OCI-LY7 (cell line): ENCODE measurements at regions not wholly inside any gene's neighbourhood (a gene's known extent, or its start where the extent isn't known, plus 50 kb on each side); places are given as distances from the start of the nearest gene placed in this dataset.
"Not testable (repeated sequence)": the region's sequence is repeated elsewhere in the genome, so short reads cannot be mapped to it uniquely, and the experiment has no call there.

Experiments used
- BruUV-seq: library from RNA; stranded (reverse); fragments of 400-500 nt; replicated peaks from 2 replicates; lab custom pipeline; 2021; lab: Mats Ljungman, UMichigan
- CTCF ChIA-PET: fragments of 300-600 bp; sonication (Branson Sonifier 250); formaldehyde crosslinking; loops from one replicate; lab custom pipeline; 2022; ENCODE audit warnings: antibody characterized with exemption; ENCODE audit not compliant: unreplicated experiment; lab: Charles Lee
- POLR2A ChIA-PET: fragments of 300-600 bp; sonication (Branson Sonifier 250); formaldehyde crosslinking; loops from one replicate; lab custom pipeline; 2022; ENCODE audit warnings: antibody characterized with exemption; lab: Charles Lee
- DNase-seq: peaks from one replicate; pipeline ENCODE4 v3.0.0-alpha.2; 2015; ENCODE audit warnings: low spot score
- H2AFZ ChIP-seq: fragments of 200-600 bp; sonication (generic), shearing (Covaris generic); 2 replicates; pipeline ENCODE4 v1.6.1; 2014; ENCODE audit warnings: mild to moderate bottlenecking, antibody characterized with exemption, low read length, moderate library complexity
- H3K27ac ChIP-seq: fragments of 200-600 bp; sonication (generic); 2 replicates; pipeline ENCODE4 v1.5.1; 2014; ENCODE audit warnings: mixed run types, low read depth, mild to moderate bottlenecking, moderate library complexity, low read length, inconsistent platforms; ENCODE audit not compliant: poor library complexity, severe bottlenecking
- H3K36me3 ChIP-seq: fragments of 200-600 bp; sonication (generic); 2 replicates; pipeline ENCODE4 v1.6.1; 2014; ENCODE audit warnings: mild to moderate bottlenecking, antibody characterized with exemption, low read length, moderate library complexity, mixed read lengths; ENCODE audit not compliant: insufficient read depth
- H3K4me1 ChIP-seq: fragments of 200-600 bp; sonication (generic); 2 replicates; pipeline ENCODE4 v1.5.1; 2014; ENCODE audit warnings: mild to moderate bottlenecking, low read length; ENCODE audit not compliant: insufficient read depth, poor library complexity, severe bottlenecking
- H3K4me2 ChIP-seq: fragments of 200-600 bp; sonication (generic); 2 replicates; pipeline ENCODE4 v1.6.1; 2014; ENCODE audit warnings: mild to moderate bottlenecking, low read length
- H3K4me3 ChIP-seq: fragments of 200-600 bp; sonication (generic); 2 replicates; pipeline ENCODE4 v1.5.1; 2014; ENCODE audit warnings: mild to moderate bottlenecking, low read depth, low read length; ENCODE audit not compliant: poor library complexity, severe bottlenecking
- H3K79me2 ChIP-seq: fragments of 200-600 bp; sonication (generic); 2 replicates; pipeline ENCODE4 v1.6.1; 2016; ENCODE audit warnings: low read depth, mild to moderate bottlenecking, low read length, moderate library complexity, mixed read lengths; ENCODE audit not compliant: insufficient read depth
- H3K9me2 ChIP-seq: fragments of 200-600 bp; sonication (generic); 2 replicates; pipeline ENCODE4 v1.6.1; 2016; ENCODE audit warnings: mild to moderate bottlenecking, low read length, mixed read lengths; ENCODE audit not compliant: insufficient read depth
- H3K9me3 ChIP-seq: fragments of 200-600 bp; sonication (generic); 2 replicates; pipeline ENCODE4 v1.6.1; 2014; ENCODE audit warnings: mild to moderate bottlenecking, mixed run types, low read length, mixed read lengths
- H4K20me1 ChIP-seq: fragments of 200-600 bp; sonication (generic); 2 replicates; pipeline ENCODE4 v1.6.1; 2014; ENCODE audit warnings: mild to moderate bottlenecking, antibody characterized with exemption, low read length, moderate library complexity, mixed read lengths; ENCODE audit not compliant: insufficient read depth
- CTCF ChIP-seq: fragments of 200-600 bp; sonication (generic); conservative IDR thresholded peaks from 2 replicates; pipeline ENCODE4 v1.5.1; 2014; ENCODE audit warnings: mild to moderate bottlenecking, antibody characterized with exemption, low read length, moderate library complexity, mixed read lengths
- EZH2phosphoT487 ChIP-seq: fragments of 200-600 bp; sonication (generic); IDR thresholded peaks from 2 replicates; pipeline ENCODE4 v1.6.1; 2018; ENCODE audit warnings: low read depth, borderline replicate concordance, mild to moderate bottlenecking, mixed run types, antibody characterized with exemption, low read length, moderate library complexity, mixed read lengths
- intact Hi-C: fragments of 100-400 bp; cut with micrococcal nuclease; formaldehyde crosslinking; loops from one replicate; pipeline ENCODE4 v1.10.0; 2022; ENCODE audit not compliant: unreplicated experiment

- no peak for TF ChIP-seq EZH2phosphoT487
- TF ChIP-seq CTCF: no peak
Observed at GRCh38 chr7:104074529-104074928, 85.1 kb upstream of the RELN start.

GRCh38 chr7:104071641-104072040 lies 82.2 kb upstream of the RELN start:
- H3K27ac ChIP-seq, BruUV-seq, H3K79me2 ChIP-seq, H3K9me3 ChIP-seq, DNase-seq, H3K4me2 ChIP-seq, H3K4me3 ChIP-seq, intact Hi-C loops, H3K4me1 ChIP-seq, H2AFZ ChIP-seq, H4K20me1 ChIP-seq, H3K36me3 ChIP-seq, CTCF ChIA-PET, H3K9me2 ChIP-seq: not testable (repeated sequence)
- POLR2A ChIA-PET: interaction anchor here (0.9 kb wide), 1 partner anchor 194 kb away, joined by 3 read pairs; no protein-coding TSS in a partner anchor

More at GRCh38 chr7:104074529-104074928, 85.1 kb upstream of the RELN start:
- Histone ChIP-seq H3K79me2 (no peaks in the 10 kb centered on the region), H3K27ac (no peak overlapping the region), H3K4me1 (no peaks in the 10 kb centered on the region), H3K4me2 (no peak overlapping the region), H4K20me1 (no peaks in the 10 kb centered on the region), H3K9me2 (no peaks in the 10 kb centered on the region), H3K36me3 (no peaks in the 10 kb centered on the region), H2AFZ (no peak overlapping the region), H3K4me3 (no peak overlapping the region), H3K9me3 (no peaks in the 10 kb centered on the region)
- intact Hi-C loops: no loop called here
- CTCF ChIA-PET: no interaction called here
- BruUV-seq: no TSS peak
- no peak for DNase-seq
- POLR2A ChIA-PET: no interaction called here

GRCh38 chr7:104065491-104065890 lies 76.0 kb upstream of the RELN start:
- H3K4me3 ChIP-seq: no peak overlapping the region
- no peak overlapping the region for H2AFZ ChIP-seq
- ChIA-PET POLR2A (no interaction called here), CTCF (no interaction called here)
- no peak for TF ChIP-seq CTCF
- no peak for TF ChIP-seq EZH2phosphoT487
- no peaks in the 10 kb centered on the region for H4K20me1 ChIP-seq
- H3K9me3 ChIP-seq: no peaks in the 10 kb centered on the region
- no peak overlapping the region for H3K4me2 ChIP-seq
- no peaks in the 10 kb centered on the region for H3K79me2 ChIP-seq
- H3K36me3 ChIP-seq: no peaks in the 10 kb centered on the region
- intact Hi-C loops: no loop called here
- DNase-seq: no peak
- no peak overlapping the region for H3K27ac ChIP-seq
- no peaks in the 10 kb centered on the region for H3K4me1 ChIP-seq
- BruUV-seq: no TSS peak
- no peaks in the 10 kb centered on the region for H3K9me2 ChIP-seq
